NOMO-1 treated with DMSO at 0.1 percent for 48 hours (cell line): ENCODE measurements at regions not wholly inside any gene's neighbourhood (a gene's known extent, or its start where the extent isn't known, plus 50 kb on each side); places are given as distances from the start of the nearest gene placed in this dataset.

Experiments
- DNase-seq: peaks from one replicate; lab custom pipeline; 2025; ENCODE audit not compliant: unreplicated experiment; lab: John Stamatoyannopoulos, UW

- no peak for DNase-seq
Observed at GRCh38 chr1:82265436-82265835, 464.7 kb downstream of the ADGRL2 start.

- no peak for DNase-seq
Observed at GRCh38 chr1:82264802-82265201, 464.1 kb downstream of the ADGRL2 start.

GRCh38 chr1:82263396-82263795 is 462.7 kb downstream of the ADGRL2 start:
- DNase-seq = no peak

GRCh38 chr1:82260666-82261065 is 459.9 kb downstream of the ADGRL2 start:
- DNase-seq = no peak

- DNase-seq = no peak
Observed at GRCh38 chr1:82260051-82260450, 459.3 kb downstream of the ADGRL2 start.

- no peak for DNase-seq
Observed at GRCh38 chr1:82258887-82259286, 458.2 kb downstream of the ADGRL2 start.

GRCh38 chr1:82246050-82246449 is 445.3 kb downstream of the ADGRL2 start:
- no peak for DNase-seq

- peak; percentile 67 for DNase-seq
Observed at GRCh38 chr1:82245345-82246014, 444.7 kb downstream of the ADGRL2 start.

GRCh38 chr1:82240571-82240970 is 439.8 kb downstream of the ADGRL2 start:
- no peak for DNase-seq

GRCh38 chr1:82230667-82231066 is 429.9 kb downstream of the ADGRL2 start:
- DNase-seq = no peak

GRCh38 chr1:82227306-82228095 is 426.8 kb downstream of the ADGRL2 start:
- peak; percentile 70 for DNase-seq

GRCh38 chr1:82226186-82226505 is 425.4 kb downstream of the ADGRL2 start:
- DNase-seq = no peak

GRCh38 chr1:82225421-82226185 is 424.9 kb downstream of the ADGRL2 start:
- peak; percentile 87 for DNase-seq

GRCh38 chr1:82223091-82223490 is 422.4 kb downstream of the ADGRL2 start:
- no peak for DNase-seq

- DNase-seq = no peak
Observed at GRCh38 chr1:82221721-82222120, 421.0 kb downstream of the ADGRL2 start.

- DNase-seq = no peak
Observed at GRCh38 chr1:82220754-82221153, 420.0 kb downstream of the ADGRL2 start.

- DNase-seq = no peak
Observed at GRCh38 chr1:82219841-82220240, 419.1 kb downstream of the ADGRL2 start.

GRCh38 chr1:82218846-82219245 is 418.1 kb downstream of the ADGRL2 start:
- DNase-seq = no peak

- no peak for DNase-seq
Observed at GRCh38 chr1:82215853-82216175, 415.1 kb downstream of the ADGRL2 start.

GRCh38 chr1:82215056-82215852 is 414.5 kb downstream of the ADGRL2 start:
- peak; percentile 37 for DNase-seq

- DNase-seq = no peak
Observed at GRCh38 chr1:82214606-82215005, 413.9 kb downstream of the ADGRL2 start.
